HG03095 (cell line): ENCODE measurements at regions not wholly inside any gene's neighbourhood (a gene's known extent, or its start where the extent isn't known, plus 50 kb on each side); places are given as distances from the start of the nearest gene placed in this dataset.
A peak's percentile ranks its signal among the peaks of the same experiment; 100 is the strongest.

Source experiments
- ATAC-seq: cut with Tn5 transposase; IDR thresholded peaks from one replicate; pipeline ENCODE4 v1.9.1; 2021; ENCODE audit warnings: moderate library complexity; ENCODE audit not compliant: unreplicated experiment

DNA sequence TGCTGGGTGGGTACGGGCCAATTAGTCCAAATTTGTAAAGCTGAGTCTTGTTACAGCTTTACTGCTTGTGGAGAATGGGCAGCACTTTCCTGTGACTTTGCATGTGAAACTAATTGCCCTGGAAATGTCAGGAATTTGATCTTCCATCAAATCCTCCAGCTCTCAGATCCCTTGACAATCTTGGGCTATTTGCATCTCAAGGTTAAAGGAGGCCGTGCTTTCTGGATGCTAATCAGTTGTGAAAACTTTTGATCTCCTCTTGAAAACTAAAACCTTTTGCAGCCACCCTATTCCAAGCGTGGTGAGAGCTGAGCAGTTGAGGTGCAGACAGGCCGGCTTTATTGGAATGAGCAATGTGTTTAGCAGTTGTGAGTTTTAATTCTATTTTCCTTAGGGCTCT, 68.0 kb upstream of the CLINT1 start:
- no peak for ATAC-seq

DNA sequence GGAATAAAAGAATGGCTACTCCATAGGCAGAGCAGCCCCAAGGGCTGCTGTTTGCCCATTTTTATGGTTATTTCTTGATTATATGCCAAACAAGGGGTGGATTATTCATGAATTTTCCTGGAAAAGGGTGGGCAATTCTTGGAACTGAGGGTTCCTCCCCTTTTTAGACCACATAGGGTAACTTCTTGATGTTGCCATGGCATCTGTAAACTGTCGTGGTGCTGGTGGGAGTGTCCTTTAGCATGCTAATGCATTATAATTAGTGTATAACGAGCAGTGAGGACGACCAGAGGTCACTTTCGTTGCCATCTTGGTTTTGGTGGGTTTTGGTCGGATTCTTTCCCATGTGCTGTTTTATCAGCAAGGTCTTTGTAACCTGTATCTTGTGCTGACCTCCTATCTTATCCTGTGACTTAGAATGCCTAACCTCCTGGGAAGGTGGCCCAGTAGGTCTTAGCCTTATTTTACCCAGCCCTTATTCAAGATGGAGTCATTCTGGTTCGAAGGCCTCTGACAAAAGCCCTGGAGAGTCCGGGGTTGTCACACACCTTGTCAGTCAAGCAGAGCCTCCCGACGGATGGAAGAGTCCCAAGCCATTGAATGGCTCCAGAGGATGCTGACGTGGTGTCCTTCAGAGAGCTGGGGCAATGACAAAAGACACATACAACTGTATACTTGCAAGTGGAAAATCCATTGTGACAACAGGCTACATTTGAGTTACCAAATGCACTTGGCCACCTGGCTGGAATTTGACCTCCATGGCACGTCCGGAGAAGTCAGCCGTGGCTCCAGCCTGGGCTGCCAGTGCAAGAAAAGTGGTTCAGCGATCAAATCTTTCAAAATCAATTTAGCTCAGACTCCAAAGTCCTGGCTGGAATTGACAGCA, 67.1 kb upstream of the CLINT1 start:
- no peak for ATAC-seq

DNA sequence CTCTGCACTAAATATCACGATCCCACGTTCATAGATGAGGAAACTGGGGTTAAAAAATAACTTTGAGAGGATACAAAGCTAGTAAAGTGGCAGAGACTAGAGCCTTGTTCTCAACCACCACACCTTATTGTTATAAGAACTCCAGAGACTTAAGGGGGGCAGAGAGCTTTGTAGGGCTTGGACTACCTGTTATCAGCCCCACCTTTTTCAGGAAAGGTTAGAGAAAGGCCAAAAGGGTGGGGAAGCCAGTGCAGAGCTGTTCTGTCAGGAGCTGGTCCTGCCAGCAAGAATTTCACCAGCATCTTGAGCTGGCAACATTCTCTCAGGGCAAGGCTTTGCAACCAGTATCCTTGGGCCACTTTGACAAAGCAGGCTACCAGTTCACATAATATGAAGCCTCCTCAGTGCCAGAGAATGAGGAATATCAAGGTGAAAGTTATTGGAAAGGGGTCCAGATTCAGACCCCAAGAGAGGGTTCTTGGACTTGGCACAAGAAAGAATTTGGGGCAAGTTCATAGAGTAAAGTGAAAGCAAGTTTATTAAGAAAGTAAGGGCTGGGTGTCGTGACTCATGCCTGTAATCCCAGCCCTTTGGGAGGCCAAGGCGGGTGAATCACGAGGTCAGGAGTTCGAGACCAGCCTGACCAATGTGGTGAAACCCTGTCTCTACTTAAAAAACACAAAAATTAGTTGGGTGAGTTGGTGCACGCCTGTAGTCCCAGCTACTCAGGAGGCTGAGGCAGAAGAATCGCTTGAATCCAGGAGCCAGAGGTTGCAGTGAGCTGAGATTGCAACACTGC, 66.2 kb upstream of the CLINT1 start:
- ATAC-seq, result no peak

GRCh38 chr5:157924490-157924889, 65.5 kb upstream of the CLINT1 start:
- no peak for ATAC-seq

DNA sequence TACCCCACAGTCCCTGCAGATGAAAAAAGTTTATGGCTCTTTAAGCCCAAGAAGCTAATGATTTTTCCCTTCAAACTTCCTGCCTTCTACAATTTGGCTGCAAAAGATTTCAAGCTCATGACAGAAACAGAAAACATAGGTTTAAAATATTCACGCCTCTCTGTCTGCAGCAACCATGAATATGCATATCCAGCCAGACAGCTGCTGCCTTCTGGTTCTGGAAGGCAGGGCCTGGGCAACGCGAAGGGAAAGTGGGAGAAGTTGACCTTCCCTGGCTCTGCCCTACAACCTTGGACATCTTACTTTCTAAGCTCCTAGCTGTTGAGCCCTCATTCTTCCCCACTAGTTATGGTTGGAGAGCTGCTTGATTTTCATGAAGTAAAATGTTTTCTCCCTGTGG, 64.8 kb upstream of the CLINT1 start:
- ATAC-seq, result no peak

GRCh38 chr5:157922026-157922425, 63.1 kb upstream of the CLINT1 start:
- no peak for ATAC-seq

DNA sequence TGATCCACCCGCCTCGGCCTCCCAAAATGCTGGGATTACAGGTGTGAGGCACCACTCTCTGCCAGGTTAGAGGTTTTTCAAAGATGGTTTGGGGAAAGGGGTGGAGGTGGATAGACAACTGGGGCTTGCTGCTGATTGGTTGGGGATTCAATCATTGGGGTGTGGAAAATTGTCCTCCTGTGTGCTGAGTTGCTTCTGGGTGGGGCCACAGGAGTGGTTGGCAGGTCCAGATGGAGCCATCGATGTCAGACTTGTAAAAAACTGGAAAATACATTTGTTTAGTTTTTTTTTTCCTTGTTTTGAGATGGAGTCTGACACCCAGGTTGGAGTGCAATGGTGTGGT, 61.9 kb upstream of the CLINT1 start:
- ATAC-seq, result no peak

GRCh38 chr5:157918811-157919742, 60.1 kb upstream of the CLINT1 start:
- no peak for ATAC-seq

DNA sequence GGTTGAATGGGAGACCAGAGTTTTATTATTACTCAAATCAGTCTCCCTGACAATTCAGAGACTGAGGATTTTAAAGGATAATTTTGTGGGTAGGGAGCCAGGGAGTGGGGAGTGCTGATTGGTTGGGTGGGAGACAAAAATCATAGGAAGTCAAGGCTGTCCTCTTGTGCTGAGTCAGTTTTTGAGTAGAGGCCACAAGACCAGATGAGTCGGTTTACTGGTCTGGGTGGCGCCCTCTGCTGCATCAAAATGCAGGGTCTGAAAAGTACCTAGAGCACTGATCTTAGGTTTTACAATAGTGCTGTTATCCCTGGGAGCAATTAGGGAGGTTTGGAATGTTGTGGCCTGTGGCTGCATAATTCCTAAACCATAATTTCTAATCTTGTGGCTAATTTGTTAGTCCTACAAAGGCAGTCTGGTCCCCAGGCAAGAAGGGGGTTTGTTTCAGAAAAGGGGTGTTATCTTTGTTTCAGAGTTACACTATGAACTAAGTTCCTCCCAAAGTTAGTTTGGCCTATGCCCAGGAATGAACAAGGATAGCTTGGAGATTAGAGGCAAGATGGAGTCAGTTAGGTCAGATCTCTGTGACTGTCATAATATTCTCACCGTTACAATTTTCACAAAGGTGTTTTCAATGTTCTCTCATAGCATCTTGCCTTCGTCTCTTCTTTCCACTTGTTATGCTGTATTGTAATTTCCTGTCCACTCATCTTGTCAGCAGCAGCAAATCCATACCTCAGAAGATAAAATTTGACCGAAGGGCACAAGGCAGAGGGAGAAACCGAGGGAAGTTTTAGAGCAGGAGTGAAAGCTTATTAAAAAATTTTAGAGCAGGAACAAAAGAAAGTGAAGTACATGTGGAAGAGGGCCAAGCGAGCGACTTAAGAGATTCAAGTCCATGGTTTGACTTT, 59.2 kb upstream of the CLINT1 start:
- ATAC-seq, result peak; percentile 66

DNA sequence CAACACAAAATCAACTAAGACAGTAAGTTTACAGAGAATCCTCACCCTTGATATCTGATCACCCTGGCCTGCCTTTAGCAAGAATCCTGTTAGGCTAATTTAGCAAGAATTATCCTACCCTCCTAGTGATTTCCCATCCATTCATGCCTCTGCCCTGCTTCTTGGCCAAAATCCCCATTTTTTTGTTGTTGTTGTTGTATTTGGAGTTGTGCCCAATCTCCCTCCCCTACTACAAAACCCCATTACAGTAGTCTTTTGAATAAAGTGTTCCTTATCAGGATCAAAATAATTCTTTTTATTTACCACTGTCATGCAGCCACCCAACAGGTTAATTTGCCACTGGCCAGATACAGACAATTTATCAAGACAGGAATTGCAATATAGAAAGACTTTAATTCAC, 58.5 kb upstream of the CLINT1 start:
- no peak for ATAC-seq

DNA sequence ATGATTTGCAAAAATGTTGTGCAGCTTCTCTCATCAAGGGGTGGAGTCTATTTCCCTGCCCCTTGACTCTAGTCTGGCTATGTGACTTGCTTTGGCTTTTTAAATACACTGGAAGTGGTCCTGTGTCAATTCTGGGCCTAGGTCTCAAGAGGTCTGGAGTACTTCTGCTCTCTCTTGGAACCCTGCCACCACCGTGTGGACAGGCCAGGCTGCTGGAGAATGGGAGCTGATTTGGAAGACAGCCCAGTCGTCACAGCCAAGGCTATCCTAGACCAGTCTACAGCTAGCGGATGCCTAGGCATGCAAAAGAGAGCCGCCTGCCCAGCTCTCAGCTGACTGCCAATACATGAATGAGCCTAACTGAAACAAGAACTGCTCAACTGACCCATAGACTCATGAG, 56.7 kb upstream of the CLINT1 start:
- ATAC-seq, result no peak

DNA sequence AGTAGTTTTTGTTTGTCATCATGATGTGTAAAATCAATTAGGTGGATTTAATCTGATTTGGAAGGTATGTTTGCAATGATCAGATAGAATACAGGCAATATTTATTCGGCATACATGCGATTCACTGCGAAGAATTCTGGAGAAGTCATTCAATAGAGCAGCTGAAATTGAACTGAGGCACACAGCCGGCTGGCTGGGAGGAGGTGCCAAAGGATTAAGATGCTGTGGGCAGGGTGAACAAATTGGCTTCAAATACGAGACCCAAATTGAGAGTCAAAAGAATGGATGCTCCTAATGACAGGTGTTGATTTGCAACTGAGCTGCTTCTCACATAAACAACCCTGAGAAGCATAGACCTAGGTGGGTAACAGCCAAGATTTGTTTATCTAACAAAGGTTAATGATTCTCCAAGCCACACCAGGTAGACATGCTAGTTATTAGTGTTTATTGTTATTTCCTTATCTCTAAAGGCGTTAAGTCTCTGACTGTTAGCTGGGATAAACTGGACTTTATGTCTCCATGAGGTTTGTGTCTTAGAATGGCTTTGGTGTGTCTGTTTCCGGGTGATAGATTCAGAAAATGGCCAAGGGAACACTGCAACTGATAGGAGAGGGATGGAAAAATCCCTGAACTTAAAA, 55.3 kb upstream of the CLINT1 start:
- no peak for ATAC-seq

DNA sequence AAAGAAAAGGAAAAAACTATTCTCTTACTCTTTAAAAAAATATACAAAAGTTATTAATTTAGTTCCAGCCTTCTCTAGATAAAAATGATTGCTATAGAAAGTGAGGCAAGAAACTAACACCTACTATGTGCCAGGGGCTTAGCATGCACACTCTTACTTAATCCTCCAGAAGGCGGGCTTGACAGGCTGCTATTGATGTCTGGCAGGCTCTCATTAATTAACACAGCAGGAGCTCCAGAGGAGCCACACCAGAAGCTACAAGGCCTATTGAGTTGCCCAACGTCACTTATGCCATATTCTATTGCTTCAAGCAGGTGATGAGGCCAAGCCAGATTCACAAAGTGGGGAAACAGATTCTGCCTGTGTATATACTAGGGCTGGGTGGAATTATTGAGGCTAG, 54.6 kb upstream of the CLINT1 start:
- ATAC-seq, result no peak

- ATAC-seq, result peak; percentile 85
Measured at GRCh38 chr5:157912621-157913325, 53.8 kb upstream of the CLINT1 start.

GRCh38 chr5:157911568-157911967, 52.6 kb upstream of the CLINT1 start:
- ATAC-seq, result no peak
